Panc1 (cell line): ENCODE measurements at regions not wholly inside any gene's neighbourhood (a gene's known extent, or its start where the extent isn't known, plus 50 kb on each side); places are given as distances from the start of the nearest gene placed in this dataset.

Experiments
- POLR2AphosphoS5 ChIP-seq: IDR thresholded peaks from 2 replicates; pipeline ENCODE4 v1.6.1; 2012; ENCODE audit warnings: mild to moderate bottlenecking, low read depth, low read length, moderate library complexity
- SIN3A ChIP-seq: IDR thresholded peaks from 2 replicates; pipeline ENCODE4 v1.6.1; 2012; ENCODE audit warnings: low read depth, mild to moderate bottlenecking, low read length, moderate library complexity, borderline replicate concordance; ENCODE audit not compliant: insufficient read depth
- TCF7L2 ChIP-seq: IDR thresholded peaks from 2 replicates; pipeline ENCODE4 v1.6.1; 2011; ENCODE audit warnings: mild to moderate bottlenecking, low read depth, low read length, inconsistent platforms
- TF ChIP-seq, protein P1 (sequence below): fragments of 450-650 bp; IDR thresholded peaks from 2 replicates; pipeline ENCODE4 v1.5.1; 2017; ENCODE audit warnings: mild to moderate bottlenecking
- TF ChIP-seq, protein P2 (sequence below), 2 experiments: IDR thresholded peaks; 2 replicates each; pipeline ENCODE4 v1.6.1; 2011 to 2012; ENCODE audit warnings: low read depth in 2 of 2, control low read depth in 1 of 2, low read length in 1 of 2, mild to moderate bottlenecking in 1 of 2, moderate library complexity in 1 of 2; ENCODE audit not compliant: insufficient read depth in 1 of 2

DNA sequence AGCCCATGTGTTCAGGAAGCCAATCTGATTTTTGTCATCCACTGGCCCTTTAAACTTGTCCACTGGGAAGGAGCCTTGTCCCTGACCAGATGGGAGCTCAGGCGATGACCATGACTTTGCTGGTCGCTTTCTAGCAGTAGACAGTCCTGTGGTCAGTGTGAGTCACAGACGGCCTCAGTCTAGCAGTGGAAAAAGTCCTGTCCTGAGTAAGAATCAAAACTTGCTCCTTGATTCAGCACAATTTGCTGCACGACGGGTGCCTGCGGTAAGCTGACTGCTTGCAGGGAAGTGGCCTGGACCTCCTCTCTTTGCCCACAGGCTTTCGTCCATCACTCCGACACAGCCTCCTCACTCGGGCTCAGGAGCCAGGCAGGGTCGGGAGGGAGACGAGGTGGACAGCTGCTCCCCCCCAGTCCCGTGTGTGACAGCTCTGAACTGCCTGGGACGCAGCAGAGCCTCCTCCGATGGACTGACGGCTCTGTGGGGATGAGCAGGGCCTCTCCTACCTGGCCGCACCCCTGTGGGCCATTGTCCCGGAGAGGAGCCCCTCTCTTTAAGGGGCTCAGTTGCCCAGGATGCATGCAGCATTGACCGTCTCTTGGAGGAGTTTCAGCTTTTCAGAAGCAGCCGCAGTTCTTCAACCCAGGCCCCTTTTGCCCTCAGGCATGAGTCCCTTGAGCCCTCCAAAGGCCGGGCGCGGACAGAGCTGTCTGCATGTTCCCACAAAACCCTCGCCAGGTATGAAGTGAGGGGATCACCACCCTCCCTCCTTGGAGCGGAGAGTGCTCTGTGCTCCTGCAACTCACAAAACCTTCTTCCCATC, 209.2 kb downstream of the ANKRD60 start:
- TF ChIP-seq POLR2AphosphoS5 (no peak), SIN3A (no peak), TCF7L2 (no peak)
- TF ChIP-seq, protein P1, sequence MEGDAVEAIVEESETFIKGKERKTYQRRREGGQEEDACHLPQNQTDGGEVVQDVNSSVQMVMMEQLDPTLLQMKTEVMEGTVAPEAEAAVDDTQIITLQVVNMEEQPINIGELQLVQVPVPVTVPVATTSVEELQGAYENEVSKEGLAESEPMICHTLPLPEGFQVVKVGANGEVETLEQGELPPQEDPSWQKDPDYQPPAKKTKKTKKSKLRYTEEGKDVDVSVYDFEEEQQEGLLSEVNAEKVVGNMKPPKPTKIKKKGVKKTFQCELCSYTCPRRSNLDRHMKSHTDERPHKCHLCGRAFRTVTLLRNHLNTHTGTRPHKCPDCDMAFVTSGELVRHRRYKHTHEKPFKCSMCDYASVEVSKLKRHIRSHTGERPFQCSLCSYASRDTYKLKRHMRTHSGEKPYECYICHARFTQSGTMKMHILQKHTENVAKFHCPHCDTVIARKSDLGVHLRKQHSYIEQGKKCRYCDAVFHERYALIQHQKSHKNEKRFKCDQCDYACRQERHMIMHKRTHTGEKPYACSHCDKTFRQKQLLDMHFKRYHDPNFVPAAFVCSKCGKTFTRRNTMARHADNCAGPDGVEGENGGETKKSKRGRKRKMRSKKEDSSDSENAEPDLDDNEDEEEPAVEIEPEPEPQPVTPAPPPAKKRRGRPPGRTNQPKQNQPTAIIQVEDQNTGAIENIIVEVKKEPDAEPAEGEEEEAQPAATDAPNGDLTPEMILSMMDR, result no peak
- TF ChIP-seq, protein P2, sequence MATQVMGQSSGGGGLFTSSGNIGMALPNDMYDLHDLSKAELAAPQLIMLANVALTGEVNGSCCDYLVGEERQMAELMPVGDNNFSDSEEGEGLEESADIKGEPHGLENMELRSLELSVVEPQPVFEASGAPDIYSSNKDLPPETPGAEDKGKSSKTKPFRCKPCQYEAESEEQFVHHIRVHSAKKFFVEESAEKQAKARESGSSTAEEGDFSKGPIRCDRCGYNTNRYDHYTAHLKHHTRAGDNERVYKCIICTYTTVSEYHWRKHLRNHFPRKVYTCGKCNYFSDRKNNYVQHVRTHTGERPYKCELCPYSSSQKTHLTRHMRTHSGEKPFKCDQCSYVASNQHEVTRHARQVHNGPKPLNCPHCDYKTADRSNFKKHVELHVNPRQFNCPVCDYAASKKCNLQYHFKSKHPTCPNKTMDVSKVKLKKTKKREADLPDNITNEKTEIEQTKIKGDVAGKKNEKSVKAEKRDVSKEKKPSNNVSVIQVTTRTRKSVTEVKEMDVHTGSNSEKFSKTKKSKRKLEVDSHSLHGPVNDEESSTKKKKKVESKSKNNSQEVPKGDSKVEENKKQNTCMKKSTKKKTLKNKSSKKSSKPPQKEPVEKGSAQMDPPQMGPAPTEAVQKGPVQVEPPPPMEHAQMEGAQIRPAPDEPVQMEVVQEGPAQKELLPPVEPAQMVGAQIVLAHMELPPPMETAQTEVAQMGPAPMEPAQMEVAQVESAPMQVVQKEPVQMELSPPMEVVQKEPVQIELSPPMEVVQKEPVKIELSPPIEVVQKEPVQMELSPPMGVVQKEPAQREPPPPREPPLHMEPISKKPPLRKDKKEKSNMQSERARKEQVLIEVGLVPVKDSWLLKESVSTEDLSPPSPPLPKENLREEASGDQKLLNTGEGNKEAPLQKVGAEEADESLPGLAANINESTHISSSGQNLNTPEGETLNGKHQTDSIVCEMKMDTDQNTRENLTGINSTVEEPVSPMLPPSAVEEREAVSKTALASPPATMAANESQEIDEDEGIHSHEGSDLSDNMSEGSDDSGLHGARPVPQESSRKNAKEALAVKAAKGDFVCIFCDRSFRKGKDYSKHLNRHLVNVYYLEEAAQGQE (IDR thresholded peaks at IDR 0.05; ENCODE audit: insufficient read depth in 1 of 2, low read depth in 2 of 2, low read length in 1 of 2), result no peak
